HepG2 (cell line): ENCODE measurements at regions not wholly inside any gene's neighbourhood (a gene's known extent, or its start where the extent isn't known, plus 50 kb on each side); places are given as distances from the start of the nearest gene placed in this dataset.

Source experiments
- CENPX ChIP-seq: sonication (generic); formaldehyde crosslinking; IDR thresholded peaks from 2 replicates; pipeline ENCODE4 v1.9.0; 2021; ENCODE audit warnings: mild to moderate bottlenecking, missing genetic modification reagents, moderate library complexity
- CREB1 ChIP-seq, 2 experiments: fragments of 450-650 bp in 1 of 2; IDR thresholded peaks; 2 replicates each; pipeline ENCODE4 v1.6.1; 2016 to 2017; ENCODE audit warnings: control low read depth in 1 of 2, mild to moderate bottlenecking in 1 of 2, missing compliant biosample characterization in 1 of 2, missing genetic modification characterization in 1 of 2
- CTCF ChIP-seq: sonication (generic); formaldehyde crosslinking; IDR thresholded peaks from 2 replicates; pipeline ENCODE4 v1.5.0; 2020; ENCODE audit warnings: mild to moderate bottlenecking, missing genetic modification reagents, moderate library complexity
- EHMT2 ChIP-seq: fragments of 200-600 bp; sonication (generic); IDR thresholded peaks from 2 replicates; pipeline ENCODE4 v1.7.0; 2017; ENCODE audit warnings: antibody characterized with exemption, low read depth, low read length, borderline replicate concordance
- SAFB2 ChIP-seq: sonication (generic); formaldehyde crosslinking; IDR thresholded peaks from 2 replicates; pipeline ENCODE4 v1.5.1; 2020; ENCODE audit warnings: missing genetic modification reagents, low read depth, mild to moderate bottlenecking, borderline replicate concordance
- SIN3B ChIP-seq: fragments of 150-350 bp; IDR thresholded peaks from 2 replicates; pipeline ENCODE4 v1.6.1; 2014; ENCODE audit warnings: low read length
- ZBTB25 ChIP-seq: IDR thresholded peaks from 2 replicates; pipeline ENCODE4 v1.6.1; 2018; ENCODE audit warnings: missing genetic modification reagents
- ZBTB8A ChIP-seq: sonication (generic); formaldehyde crosslinking; IDR thresholded peaks from 2 replicates; pipeline ENCODE4 v1.4.0; 2020; ENCODE audit warnings: mild to moderate bottlenecking, low read depth, missing genetic modification reagents, borderline replicate concordance
- ZNF136 ChIP-seq: sonication (generic); formaldehyde crosslinking; IDR thresholded peaks from 2 replicates; pipeline ENCODE4 v1.8.1; 2022; ENCODE audit warnings: low read depth, mild to moderate bottlenecking, moderate library complexity, missing genetic modification reagents
- ZNF350 ChIP-seq: sonication (generic); formaldehyde crosslinking; IDR thresholded peaks from 2 replicates; pipeline ENCODE4 v1.4.0; 2020; ENCODE audit warnings: mild to moderate bottlenecking, low read depth, missing genetic modification reagents, borderline replicate concordance
- ZNF362 ChIP-seq: sonication (generic); formaldehyde crosslinking; IDR thresholded peaks from 2 replicates; pipeline ENCODE4 v1.4.0; 2020; ENCODE audit warnings: missing genetic modification reagents, mild to moderate bottlenecking, borderline replicate concordance
- ZNF496 ChIP-seq: sonication (generic); formaldehyde crosslinking; IDR thresholded peaks from 2 replicates; pipeline ENCODE4 v1.8.1; 2023; ENCODE audit warnings: mild to moderate bottlenecking, moderate library complexity, missing genetic modification reagents; ENCODE audit not compliant: insufficient replicate concordance
- TF ChIP-seq, protein P1 (sequence below): IDR thresholded peaks from 2 replicates; pipeline ENCODE4 v1.6.1; 2016; ENCODE audit warnings: missing genetic modification reagents, missing compliant biosample characterization

- TF ChIP-seq ZBTB25 = no peak
- no peak for TF ChIP-seq SAFB2
- no peak for TF ChIP-seq ZNF362 (CRISPR knock-in tag)
- no peak for TF ChIP-seq CTCF (CRISPR knock-in tag)
- no peak for TF ChIP-seq ZNF136 (CRISPR knock-in tag)
- no peak for TF ChIP-seq CREB1 (IDR thresholded peaks at IDR 0.05)
- TF ChIP-seq CREB1 (CRISPR knock-in tag; IDR thresholded peaks at IDR 0.05) = no peak
- no peak for TF ChIP-seq EHMT2
- TF ChIP-seq, protein P1, sequence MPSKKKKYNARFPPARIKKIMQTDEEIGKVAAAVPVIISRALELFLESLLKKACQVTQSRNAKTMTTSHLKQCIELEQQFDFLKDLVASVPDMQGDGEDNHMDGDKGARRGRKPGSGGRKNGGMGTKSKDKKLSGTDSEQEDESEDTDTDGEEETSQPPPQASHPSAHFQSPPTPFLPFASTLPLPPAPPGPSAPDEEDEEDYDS (CRISPR knock-in tag) = no peak
- no peak for TF ChIP-seq ZNF496
- no peak for TF ChIP-seq ZNF350
- TF ChIP-seq ZBTB8A (CRISPR knock-in tag) = no peak
- TF ChIP-seq SIN3B = no peak
- TF ChIP-seq CENPX = no peak
Observed at GRCh38 chrX:119997570-119997969, 54.0 kb upstream of the NKAP start.
